22Rv1 (cell line): ENCODE measurements at regions not wholly inside any gene's neighbourhood (a gene's known extent, or its start where the extent isn't known, plus 50 kb on each side); places are given as distances from the start of the nearest gene placed in this dataset.
A peak's percentile ranks its signal among the peaks of the same experiment; 100 is the strongest.

Experiments used
- H3K27ac ChIP-seq: fragments of 450-650 bp; 2 replicates; pipeline ENCODE4 v1.5.1; 2017
- ZFX ChIP-seq: fragments of 450-650 bp; IDR thresholded peaks from 2 replicates; pipeline ENCODE4 v1.6.1; 2017; ENCODE audit warnings: antibody characterized with exemption, borderline replicate concordance
- TF ChIP-seq, protein P1 (sequence below): fragments of 450-650 bp; IDR thresholded peaks from 2 replicates; pipeline ENCODE4 v1.5.1; 2017; ENCODE audit warnings: mild to moderate bottlenecking

DNA sequence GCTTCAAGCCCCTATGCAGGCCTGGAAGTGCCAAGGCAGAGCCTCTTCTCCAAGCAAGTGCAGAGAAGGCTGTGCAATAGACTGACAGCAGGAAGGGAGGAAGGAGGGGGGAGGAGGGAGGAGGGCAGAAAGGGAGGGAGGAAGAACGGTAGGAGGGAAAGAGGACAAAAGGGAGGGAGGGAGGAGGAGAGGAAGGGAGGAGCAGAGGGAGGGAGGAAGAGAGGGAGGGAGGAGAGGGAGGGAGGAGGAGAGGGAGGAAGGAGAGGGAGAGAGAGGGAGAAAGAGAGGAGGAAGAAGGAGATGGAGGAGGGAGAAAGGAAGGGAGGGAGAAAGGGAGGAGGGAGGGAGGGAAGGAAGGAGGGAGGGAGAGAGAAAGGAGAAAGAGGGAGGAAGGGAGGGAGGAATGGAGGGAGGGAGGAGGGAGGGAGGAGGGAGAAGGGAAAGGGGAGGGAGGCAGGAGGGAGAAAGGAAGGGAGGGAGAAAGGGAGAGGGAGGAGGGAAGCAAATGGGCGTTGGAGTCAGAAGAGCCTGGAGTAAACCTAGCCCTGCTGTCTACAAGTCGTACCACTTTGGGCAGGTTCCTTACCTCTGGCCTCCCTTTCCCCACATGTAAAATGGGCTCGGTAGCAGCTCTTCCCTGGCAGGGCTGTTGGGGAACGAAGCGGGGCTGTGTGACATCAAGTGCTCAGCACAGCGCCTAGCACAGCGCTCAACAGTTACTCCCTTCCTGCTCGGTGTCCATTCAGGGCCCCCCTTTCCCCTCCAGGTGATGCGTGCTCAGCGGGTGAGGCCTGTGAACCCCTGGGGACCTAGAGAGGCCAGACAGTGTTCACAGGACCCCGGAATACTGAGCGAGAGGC, 244.6 kb downstream of the NPHP4 start:
- no peak overlapping the region for H3K27ac ChIP-seq
- TF ChIP-seq ZFX: no peak
- TF ChIP-seq, protein P1, sequence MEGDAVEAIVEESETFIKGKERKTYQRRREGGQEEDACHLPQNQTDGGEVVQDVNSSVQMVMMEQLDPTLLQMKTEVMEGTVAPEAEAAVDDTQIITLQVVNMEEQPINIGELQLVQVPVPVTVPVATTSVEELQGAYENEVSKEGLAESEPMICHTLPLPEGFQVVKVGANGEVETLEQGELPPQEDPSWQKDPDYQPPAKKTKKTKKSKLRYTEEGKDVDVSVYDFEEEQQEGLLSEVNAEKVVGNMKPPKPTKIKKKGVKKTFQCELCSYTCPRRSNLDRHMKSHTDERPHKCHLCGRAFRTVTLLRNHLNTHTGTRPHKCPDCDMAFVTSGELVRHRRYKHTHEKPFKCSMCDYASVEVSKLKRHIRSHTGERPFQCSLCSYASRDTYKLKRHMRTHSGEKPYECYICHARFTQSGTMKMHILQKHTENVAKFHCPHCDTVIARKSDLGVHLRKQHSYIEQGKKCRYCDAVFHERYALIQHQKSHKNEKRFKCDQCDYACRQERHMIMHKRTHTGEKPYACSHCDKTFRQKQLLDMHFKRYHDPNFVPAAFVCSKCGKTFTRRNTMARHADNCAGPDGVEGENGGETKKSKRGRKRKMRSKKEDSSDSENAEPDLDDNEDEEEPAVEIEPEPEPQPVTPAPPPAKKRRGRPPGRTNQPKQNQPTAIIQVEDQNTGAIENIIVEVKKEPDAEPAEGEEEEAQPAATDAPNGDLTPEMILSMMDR: no peak

DNA sequence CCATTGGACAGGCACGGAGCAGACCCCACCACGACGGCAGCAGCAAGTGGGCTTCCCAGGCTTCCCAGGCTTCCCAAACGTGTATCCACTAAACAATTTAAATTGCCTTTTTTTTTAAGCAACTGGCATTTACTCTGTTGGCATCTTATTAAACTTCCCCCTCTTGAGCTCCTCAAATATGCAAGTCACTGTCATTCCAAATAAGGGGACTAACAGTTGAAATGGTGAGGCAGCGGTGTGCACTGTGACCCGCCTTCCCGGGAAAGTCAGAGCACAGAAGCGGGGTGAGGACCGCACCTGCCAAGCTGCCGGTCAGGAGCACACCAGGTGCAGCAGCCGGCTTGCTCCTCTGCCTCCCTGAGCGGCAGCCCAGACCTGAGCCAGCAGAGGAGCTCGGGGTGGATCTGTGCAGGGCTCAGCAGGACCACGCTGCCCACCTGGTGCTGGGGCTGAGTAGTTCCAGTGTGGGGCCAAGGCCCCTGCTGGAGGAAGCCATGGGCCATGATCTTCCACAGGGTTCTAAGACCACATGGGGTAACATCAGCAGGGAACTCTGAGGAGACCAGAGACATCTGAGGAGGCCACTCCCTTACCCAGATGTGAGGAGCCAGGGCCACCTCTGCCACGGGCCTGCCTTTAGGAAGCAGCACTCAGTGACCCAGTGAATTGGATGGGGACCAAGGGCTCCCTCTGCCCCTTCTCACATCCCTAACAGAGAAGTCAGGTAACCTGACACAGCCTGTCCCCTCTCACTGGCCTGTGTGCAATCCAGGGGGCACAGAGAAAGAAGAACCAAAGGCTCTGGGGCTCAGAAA, 245.4 kb downstream of the NPHP4 start:
- TF ChIP-seq, protein P1: no peak
- TF ChIP-seq ZFX: no peak
- H3K27ac ChIP-seq: no peak overlapping the region

DNA sequence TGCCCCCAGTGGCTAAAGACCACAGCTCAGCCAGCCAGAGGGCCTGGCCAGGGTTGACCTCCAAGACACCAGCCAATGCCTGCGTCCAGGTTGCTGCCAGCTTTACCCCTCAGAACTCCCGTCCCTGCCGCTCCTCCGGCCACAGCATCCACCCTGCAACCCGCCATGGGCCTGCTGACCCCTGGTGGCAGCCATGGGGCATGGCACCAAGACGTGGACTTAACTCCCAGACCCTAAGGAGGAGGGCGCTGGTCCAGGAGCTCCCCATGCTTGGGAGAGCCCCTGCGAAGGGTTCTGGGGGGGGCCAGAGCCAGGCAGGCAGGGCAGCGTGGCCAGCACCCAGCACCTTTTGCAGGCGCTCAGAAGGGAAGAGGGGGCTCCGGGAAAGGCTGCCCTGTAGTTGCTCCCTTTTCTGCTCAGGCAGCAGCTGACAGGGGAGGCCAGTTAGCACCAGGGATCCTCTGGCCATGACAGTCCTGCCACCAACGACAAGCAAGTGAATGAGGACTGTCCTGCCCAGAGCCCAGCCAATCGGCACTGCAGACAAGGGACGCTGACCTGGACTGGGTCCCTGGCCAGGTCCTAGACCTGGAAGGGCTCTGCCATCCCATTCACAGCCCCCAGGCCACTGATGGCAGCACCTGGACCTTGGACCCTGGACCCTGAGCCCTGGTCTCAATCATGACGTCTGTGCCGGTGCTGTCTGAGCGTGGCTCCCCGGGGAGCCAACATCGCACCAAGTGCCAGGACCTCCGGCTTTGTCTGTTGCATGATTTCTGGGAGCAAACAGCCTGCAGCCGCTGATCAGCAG, 246.2 kb downstream of the NPHP4 start:
- H3K27ac ChIP-seq: no peak overlapping the region
- TF ChIP-seq, protein P1: peak; percentile 96
- no peak for TF ChIP-seq ZFX

DNA sequence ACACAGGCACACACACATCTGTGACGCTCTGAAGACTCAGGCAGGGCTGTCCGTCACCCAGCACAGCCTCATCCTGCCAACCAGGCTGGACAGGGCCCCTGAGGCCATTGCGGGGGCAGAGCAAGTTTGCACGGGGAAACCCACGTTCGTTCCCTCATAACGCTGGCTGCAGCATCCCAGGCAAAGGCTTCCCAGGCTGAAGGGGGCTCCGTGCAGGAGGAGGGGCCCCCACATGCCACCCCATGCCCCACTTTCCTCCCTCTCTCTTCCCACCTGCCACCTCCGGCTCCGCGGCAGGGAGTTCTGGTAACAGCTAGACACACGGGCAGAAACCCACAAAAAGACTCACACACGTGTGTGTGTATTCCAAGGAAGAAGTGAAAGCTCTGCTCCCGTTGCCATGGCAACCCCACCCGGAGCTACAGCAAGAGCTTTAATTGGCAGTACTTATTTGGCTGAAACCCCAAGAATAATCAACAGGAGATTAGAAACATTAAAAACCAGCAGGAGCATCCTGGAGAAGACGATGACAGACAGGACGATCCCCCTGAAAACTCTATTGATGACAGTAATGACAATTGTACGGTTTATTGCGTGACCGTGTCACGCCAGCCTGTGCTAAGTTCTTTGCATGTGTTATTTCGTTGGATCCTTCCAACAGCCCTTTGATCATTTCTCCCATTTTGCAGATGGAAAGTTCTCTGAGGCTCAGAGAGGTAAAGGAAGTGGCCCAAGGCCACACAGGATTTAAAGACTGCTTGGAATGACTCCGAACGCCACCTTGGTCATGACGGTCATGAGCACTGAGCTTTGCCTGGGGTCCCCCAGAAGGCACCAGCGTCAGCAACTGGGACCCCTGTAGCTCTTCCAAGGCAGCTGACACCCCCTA, 247.1 kb downstream of the NPHP4 start:
- TF ChIP-seq, protein P1: no peak
- no peak for TF ChIP-seq ZFX
- no peak overlapping the region for H3K27ac ChIP-seq

DNA sequence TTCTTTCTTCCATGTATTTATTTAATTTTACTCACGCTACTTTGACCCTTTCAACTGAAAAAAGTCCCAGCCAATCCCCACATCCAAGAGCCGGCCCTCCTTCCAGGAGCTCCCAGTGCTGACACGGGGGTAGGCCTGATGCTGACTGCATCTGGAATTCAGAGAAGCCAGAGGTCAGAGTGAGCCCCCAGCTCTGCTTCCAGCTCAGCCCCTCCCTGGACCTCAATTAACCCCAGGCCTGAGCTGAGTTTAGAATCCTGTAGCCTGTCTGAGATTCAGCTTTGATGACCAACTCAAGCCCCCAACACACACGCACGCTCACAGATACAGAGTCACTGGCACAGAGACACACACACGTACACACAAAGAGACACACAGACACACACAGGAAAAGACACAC, 247.9 kb downstream of the NPHP4 start:
- H3K27ac ChIP-seq: no peak overlapping the region

More for the DNA sequence above, 247.9 kb downstream of the NPHP4 start:
- TF ChIP-seq, protein P1: no peak
- no peak for TF ChIP-seq ZFX
